Ovary (tissue), 3 donors: ENCODE measurements at regions not wholly inside any gene's neighbourhood (a gene's known extent, or its start where the extent isn't known, plus 50 kb on each side); places are given as distances from the start of the nearest gene placed in this dataset.

ENCODE experiments used
- CTCF ChIP-seq, 3 donors: fragments of 450-650 bp in 2 of 3; fragments of 200-600 bp in 1 of 3; IDR thresholded peaks; one replicate each; pipeline versions ENCODE4 v1.5.1 to v1.8.0; 2016 to 2022; ENCODE audit warnings: antibody characterized with exemption in 3 of 3, mild to moderate bottlenecking in 1 of 3
- EP300 ChIP-seq: sonication (generic); formaldehyde crosslinking; IDR thresholded peaks from one replicate; pipeline ENCODE4 v1.6.1; 2017; ENCODE audit warnings: antibody characterized with exemption
- POLR2A ChIP-seq: fragments of 450-650 bp; IDR thresholded peaks from one replicate; pipeline ENCODE4 v1.6.1; 2017; ENCODE audit warnings: antibody characterized with exemption, mild to moderate bottlenecking, moderate library complexity
- donor health status: DM: no; HTN: no; CAD: no.

GRCh38 chr3:87370007-87370406, 93.6 kb upstream of the POU1F1 start:
- TF ChIP-seq CTCF (IDR thresholded peaks at IDR 0.05) (no peak), EP300 (no peak), POLR2A (no peak)
